NB4 (cell line): ENCODE measurements at regions not wholly inside any gene's neighbourhood (a gene's known extent, or its start where the extent isn't known, plus 50 kb on each side); places are given as distances from the start of the nearest gene placed in this dataset.

ENCODE experiments used
- CTCF ChIP-seq: IDR thresholded peaks from one replicate; pipeline ENCODE4 v1.5.1; 2012; ENCODE audit warnings: low read depth, low read length
- MYC ChIP-seq: IDR thresholded peaks from 2 replicates; pipeline ENCODE4 v1.6.1; 2011; ENCODE audit warnings: low read depth, low read length
- POLR2A ChIP-seq: IDR thresholded peaks from 2 replicates; pipeline ENCODE4 v1.6.1; 2011; ENCODE audit warnings: mild to moderate bottlenecking; ENCODE audit not compliant: insufficient read length; ENCODE audit errors: extremely low read depth

- TF ChIP-seq CTCF (peak; percentile 35), POLR2A (no peak), MYC (no peak)
Measured at GRCh38 chr3:109532257-109533216, 195.2 kb upstream of the DPPA4 start.
